NCI-H146 treated with DMSO at 0.1 percent for 48 hours (cell line): ENCODE measurements at regions not wholly inside any gene's neighbourhood (a gene's known extent, or its start where the extent isn't known, plus 50 kb on each side); places are given as distances from the start of the nearest gene placed in this dataset.

ENCODE experiments used
- DNase-seq: peaks from one replicate; lab custom pipeline; 2025; ENCODE audit not compliant: unreplicated experiment; lab: John Stamatoyannopoulos, UW

DNA sequence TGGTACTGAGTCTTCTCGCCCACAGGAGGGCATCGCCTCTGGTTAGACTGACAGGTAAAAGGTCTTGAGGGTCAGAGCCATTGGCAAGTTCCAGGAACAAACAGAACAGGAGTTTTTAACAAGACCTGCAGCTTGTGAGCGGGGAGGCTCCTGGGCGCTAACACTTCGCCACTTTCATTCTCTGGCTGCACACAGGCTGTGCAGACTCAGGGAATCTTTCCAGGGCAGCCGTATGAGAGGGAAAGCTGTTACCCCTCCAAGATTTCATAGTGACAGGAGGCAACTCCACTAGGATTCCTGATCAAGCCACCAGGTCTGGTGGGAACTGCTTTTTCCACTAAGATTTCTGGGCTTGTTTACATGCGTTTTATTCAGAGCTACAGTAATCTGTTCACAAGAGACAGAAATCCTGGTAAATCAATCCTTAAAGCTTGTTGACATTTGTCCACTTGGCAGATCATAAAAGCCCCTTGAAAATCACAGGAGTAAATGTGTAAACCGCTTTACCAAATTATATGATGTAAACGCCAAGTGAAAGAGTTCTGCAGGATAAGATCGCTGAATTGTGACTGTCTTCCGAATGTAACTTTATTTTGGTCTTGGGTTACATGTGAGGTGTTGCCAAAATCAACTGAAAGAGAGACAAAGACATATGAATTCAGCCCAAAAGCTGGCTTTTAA lies 190.6 kb downstream of the MZT1 start:
- DNase-seq = no peak

GRCh38 chr13:72534951-72535640 lies 192.3 kb downstream of the MZT1 start:
- no peak for DNase-seq

- DNase-seq = no peak
Observed at GRCh38 chr13:72530471-72530870, 197.0 kb downstream of the MZT1 start.

DNA sequence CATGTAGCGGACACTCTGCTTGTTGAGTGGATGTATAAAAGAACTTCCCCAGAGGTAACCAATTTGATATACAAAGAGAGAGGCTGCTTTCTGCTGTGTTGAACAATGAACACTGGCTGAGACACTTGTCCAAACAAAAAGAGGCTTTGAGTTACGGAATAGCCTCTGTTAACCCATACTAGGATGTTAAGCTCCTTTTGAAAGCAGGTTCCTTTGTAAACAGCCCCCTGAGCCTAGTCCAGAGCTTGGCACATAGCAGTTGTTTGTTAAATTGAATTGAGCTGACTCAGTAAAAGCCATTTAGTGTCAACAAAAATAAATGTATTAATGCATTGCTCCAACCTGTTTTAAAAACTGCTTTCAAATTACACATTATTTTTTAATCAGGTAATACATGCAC lies 200.1 kb downstream of the MZT1 start:
- DNase-seq = no peak

GRCh38 chr13:72523593-72523992 lies 203.8 kb downstream of the MZT1 start:
- DNase-seq = no peak

DNA sequence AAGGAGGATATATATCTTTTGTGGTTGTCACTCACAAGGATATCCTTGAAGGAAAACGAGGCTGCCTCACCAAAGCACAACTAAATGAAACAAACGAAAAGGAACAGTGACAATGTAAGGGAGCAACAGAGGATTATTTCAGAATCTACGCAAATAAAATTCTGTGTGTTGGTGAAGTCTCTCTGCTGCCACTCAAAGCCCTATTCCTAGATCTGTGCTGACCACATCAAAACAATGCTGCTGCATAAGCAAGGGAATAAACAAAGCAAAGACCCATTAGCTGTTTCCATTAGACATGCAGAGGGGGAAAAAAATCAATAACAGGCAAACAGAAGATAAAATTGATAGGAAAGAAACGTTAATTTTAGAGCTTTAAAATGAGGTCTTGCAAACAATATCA lies 204.4 kb downstream of the MZT1 start:
- no peak for DNase-seq

DNA sequence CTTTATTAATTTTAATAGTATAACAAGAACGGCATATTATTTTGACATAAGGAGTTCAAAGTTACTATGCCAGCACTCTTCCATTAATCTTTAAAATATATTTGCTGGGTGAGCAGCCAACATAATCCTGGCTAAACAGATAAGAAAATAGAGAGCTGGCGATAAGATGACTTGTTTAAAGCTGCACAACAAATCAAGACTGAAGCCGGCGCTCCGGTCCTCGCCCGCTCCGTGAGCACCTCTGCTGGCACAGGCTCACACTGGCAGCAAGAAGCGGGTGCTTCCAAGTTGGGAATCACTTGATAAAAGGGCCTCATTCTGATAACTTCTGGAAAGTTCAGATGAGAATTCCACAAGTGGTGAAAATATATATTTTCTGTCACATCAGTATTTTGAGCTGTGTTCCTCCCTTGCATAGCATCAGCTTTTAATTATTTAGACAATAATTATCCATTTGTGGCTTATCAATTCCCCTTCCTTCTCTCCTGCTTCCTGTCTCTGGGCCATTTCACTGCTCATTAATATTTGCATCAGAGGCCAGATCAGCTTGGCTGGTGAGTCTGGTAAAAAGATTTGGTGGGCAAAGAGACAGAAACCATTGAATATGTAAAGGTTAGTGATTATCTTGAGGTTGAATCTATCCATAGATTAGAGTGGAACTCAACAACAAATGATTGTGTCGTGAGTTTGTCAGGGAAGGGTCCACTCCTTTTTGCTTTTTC lies 205.3 kb downstream of the MZT1 start:
- no peak for DNase-seq

GRCh38 chr13:72514146-72514545 lies 213.3 kb downstream of the MZT1 start:
- DNase-seq = no peak

- no peak for DNase-seq
Observed at GRCh38 chr13:72508392-72508791, 219.0 kb downstream of the MZT1 start.

- DNase-seq = no peak
Observed at GRCh38 chr13:72507416-72508199, 219.8 kb downstream of the MZT1 start.

DNA sequence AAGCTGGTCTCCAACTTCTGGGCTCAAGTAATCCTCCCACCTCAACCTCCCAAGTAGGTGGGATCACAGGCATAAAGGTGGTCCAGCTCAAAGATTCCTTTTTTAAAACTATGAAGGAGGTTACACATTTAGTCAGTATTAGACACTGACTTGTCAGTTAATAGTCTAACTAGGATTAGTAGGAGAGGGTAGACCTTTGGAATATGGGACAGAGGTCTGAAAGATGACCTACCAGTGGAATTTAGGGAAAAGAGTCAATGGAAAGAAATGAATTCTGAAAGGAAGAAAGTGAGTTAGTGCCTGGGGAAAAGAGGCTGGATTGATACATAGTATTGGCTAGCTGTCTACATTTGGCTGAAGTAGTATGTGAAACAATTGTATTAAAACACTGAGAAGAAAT lies 220.7 kb downstream of the MZT1 start:
- DNase-seq = no peak

GRCh38 chr13:72505376-72505775 lies 222.1 kb downstream of the MZT1 start:
- DNase-seq = no peak

DNA sequence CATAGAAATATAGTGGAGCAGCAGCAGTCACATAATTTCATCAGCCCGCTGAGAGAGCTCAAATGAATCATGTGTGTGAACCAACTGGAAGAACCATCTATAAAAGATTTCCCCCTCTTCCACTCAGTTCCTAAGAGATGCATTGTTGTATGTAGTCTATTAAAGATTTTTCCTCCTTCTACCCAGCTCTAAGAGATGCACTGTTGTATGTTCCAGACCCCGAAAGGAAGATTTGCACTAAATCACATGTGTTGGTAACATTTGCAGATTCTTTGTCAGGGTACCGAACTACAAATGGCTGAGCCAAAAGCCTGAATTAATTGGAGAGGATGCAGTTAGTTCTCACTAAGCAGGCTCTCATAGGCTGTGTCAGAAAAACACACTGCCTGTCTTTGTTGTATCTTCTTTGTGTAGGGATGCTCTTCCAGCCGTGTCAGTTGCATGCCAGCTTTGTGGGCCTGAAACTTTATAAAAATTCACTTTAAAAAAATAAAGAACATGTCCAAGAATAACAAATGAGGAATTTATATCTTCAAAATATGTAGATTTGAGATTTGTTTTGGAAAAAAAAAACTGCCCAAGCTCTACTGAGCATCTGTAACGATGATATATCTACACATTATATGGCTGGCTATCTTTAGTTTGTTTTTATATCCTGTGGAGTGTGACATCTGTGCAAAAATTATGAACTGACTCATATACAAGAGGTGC lies 223.1 kb downstream of the MZT1 start:
- no peak for DNase-seq

- no peak for DNase-seq
Observed at GRCh38 chr13:72500851-72501250, 226.6 kb downstream of the MZT1 start.

- no peak for DNase-seq
Observed at GRCh38 chr13:72495681-72496080, 231.7 kb downstream of the MZT1 start.

GRCh38 chr13:72489751-72490150 lies 237.7 kb downstream of the MZT1 start:
- DNase-seq = no peak

GRCh38 chr13:72473321-72473720 lies 254.1 kb downstream of the MZT1 start:
- DNase-seq = no peak

GRCh38 chr13:72469906-72470305 lies 257.5 kb downstream of the MZT1 start:
- no peak for DNase-seq

DNA sequence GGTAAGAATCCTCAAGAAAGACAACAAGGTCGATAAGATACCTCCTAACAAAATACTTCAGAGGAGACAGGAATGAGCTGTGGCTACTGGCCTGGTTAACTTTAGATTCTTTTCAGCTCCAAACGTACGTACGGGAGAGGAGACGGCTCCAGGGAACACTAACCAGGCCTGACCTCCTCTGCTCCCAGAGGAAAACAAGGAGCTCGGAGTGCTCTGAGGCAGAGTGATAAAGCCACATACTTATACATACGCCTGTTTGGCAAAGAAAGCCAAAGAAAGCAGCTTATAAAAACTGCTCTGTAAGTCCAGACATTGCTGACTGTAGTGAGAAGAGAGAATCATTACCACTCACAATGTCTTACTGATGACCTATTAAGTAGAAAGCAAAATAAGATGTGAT lies 263.9 kb downstream of the MZT1 start:
- DNase-seq = no peak

DNA sequence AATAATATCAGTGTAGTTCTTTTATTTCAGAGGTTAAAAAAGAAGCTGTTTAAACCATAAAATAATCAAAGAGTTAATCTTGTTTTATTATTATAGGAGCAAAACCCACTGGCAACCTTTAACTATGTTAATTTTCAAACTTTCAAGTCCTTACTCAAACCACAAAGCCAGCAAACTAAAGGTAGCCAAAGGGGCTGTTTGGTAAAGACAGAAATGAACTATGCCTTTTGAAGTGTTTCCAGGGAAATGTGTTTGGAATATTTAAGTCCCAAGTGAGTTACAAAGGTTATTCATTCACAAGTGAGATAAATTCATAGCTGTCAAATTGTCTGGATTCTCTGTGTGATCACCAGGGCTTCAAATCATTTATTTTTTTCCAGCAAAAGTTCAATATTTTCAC lies 264.7 kb downstream of the MZT1 start:
- DNase-seq = no peak

DNA sequence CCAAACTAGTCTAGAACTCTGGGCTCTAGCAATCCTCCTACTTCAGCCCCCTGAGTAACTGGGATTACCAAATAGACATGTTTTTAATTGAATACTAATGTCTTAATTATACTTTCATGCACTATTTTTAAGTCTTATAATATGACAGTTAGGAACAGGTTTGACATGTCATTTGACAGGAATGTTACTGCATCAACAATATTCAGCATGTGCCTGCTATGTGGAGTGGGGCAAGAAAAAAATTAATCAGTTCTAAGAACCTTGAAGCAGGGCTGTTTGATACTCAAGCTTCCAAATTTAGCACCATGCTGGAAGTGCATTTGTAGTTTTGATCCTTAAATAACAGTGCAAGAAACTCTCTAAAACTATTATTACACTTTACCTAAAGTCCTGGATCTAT lies 265.3 kb downstream of the MZT1 start:
- no peak for DNase-seq
